Panc1 (cell line): ENCODE measurements at regions not wholly inside any gene's neighbourhood (a gene's known extent, or its start where the extent isn't known, plus 50 kb on each side); places are given as distances from the start of the nearest gene placed in this dataset.
"Not testable (repeated sequence)": the region's sequence is repeated elsewhere in the genome, so short reads cannot be mapped to it uniquely, and the experiment has no call there.

Experiments used
- ATAC-seq: fragments of 200-7000 bp; cut with Tn5 transposase; 2 replicates; pipeline ENCODE4 v1.9.1; 2020; ENCODE audit warnings: mild to moderate bottlenecking, moderate library complexity
- BruUV-seq: library from RNA; stranded (reverse); fragments of 400-500 nt; replicated peaks from 2 replicates; lab custom pipeline; 2021; lab: Mats Ljungman, UMichigan
- CTCF ChIA-PET: fragments of 300-600 bp; sonication (Branson Sonifier 250); formaldehyde crosslinking; loops from one replicate; lab custom pipeline; 2022; ENCODE audit warnings: antibody characterized with exemption; lab: Charles Lee
- POLR2A ChIA-PET: fragments of 300-600 bp; sonication (Branson Sonifier 250); formaldehyde crosslinking; loops from one replicate; lab custom pipeline; 2022; ENCODE audit warnings: antibody characterized with exemption; lab: Charles Lee
- DNase-seq: peaks from one replicate; pipeline ENCODE4 v3.0.0-alpha.2; 2010; ENCODE audit warnings: low read depth, low spot score
- H3K27ac ChIP-seq: 2 replicates; pipeline ENCODE4 v1.5.1; 2011; ENCODE audit warnings: mild to moderate bottlenecking, low read length, inconsistent platforms
- H3K27me3 ChIP-seq: fragments of 200-500 bp; sonication (Bioruptor generic); 2 replicates; pipeline ENCODE4 v1.6.0; 2014; ENCODE audit warnings: low read length, inconsistent platforms; ENCODE audit not compliant: control insufficient read depth, insufficient read depth
- H3K36me3 ChIP-seq: fragments of 200-500 bp; sonication (Bioruptor generic); 2 replicates; pipeline ENCODE4 v1.5.1; 2014; ENCODE audit warnings: inconsistent platforms, mild to moderate bottlenecking, low read length, moderate library complexity; ENCODE audit not compliant: control insufficient read depth, insufficient read depth
- H3K4me1 ChIP-seq: 2 replicates; pipeline ENCODE4 v1.5.1; 2011; ENCODE audit warnings: inconsistent platforms, mild to moderate bottlenecking, low read length, moderate library complexity; ENCODE audit not compliant: control insufficient read depth, insufficient read depth
- H3K4me3 ChIP-seq, 2 experiments: 2 replicates each; pipeline ENCODE4 v1.5.1; 2011 to 2012; ENCODE audit warnings: low read depth in 2 of 2, low read length in 2 of 2, mild to moderate bottlenecking in 2 of 2, inconsistent platforms in 1 of 2, moderate library complexity in 1 of 2
- H3K9me3 ChIP-seq: fragments of 200-500 bp; sonication (Bioruptor generic); 2 replicates; pipeline ENCODE4 v1.5.1; 2014; ENCODE audit warnings: low read depth, mild to moderate bottlenecking, inconsistent platforms, low read length, moderate library complexity; ENCODE audit not compliant: control insufficient read depth, insufficient read depth
- CTCF ChIP-seq: fragments of 450-650 bp; IDR thresholded peaks from 2 replicates; pipeline ENCODE4 v1.5.1; 2017; ENCODE audit warnings: mild to moderate bottlenecking
- POLR2AphosphoS5 ChIP-seq: IDR thresholded peaks from 2 replicates; pipeline ENCODE4 v1.6.1; 2012; ENCODE audit warnings: mild to moderate bottlenecking, low read depth, low read length, moderate library complexity
- REST ChIP-seq, 2 experiments: IDR thresholded peaks; 2 replicates each; pipeline ENCODE4 v1.6.1; 2011 to 2012; ENCODE audit warnings: low read depth in 2 of 2, control low read depth in 1 of 2, low read length in 1 of 2, mild to moderate bottlenecking in 1 of 2, moderate library complexity in 1 of 2; ENCODE audit not compliant: insufficient read depth in 1 of 2
- SIN3A ChIP-seq: IDR thresholded peaks from 2 replicates; pipeline ENCODE4 v1.6.1; 2012; ENCODE audit warnings: low read depth, mild to moderate bottlenecking, low read length, moderate library complexity, borderline replicate concordance; ENCODE audit not compliant: insufficient read depth
- TCF7L2 ChIP-seq: IDR thresholded peaks from 2 replicates; pipeline ENCODE4 v1.6.1; 2011; ENCODE audit warnings: mild to moderate bottlenecking, low read depth, low read length, inconsistent platforms
- in situ Hi-C: cut with HindIII; loops from 2 replicates; pipeline ENCODE4 v1.10.0; 2016; ENCODE audit warnings: low sequenced_read_pairs, low pct_unique_long_range_greater_than_20kb
- intact Hi-C: fragments of 100-400 bp; cut with micrococcal nuclease; formaldehyde crosslinking; loops from one replicate; pipeline ENCODE4 v1.10.0; 2022; ENCODE audit not compliant: unreplicated experiment

- Histone ChIP-seq H3K36me3 (no peaks in the 10 kb centered on the region), H3K27ac (no peak overlapping the region), H3K4me3 (no peak overlapping the region), H3K27me3 (no peaks in the 10 kb centered on the region), H3K9me3 (no peaks in the 10 kb centered on the region), H3K4me1 (no peaks in the 10 kb centered on the region)
- ChIA-PET POLR2A (no interaction called here), CTCF (no interaction called here)
- DNase-seq (no peak), ATAC-seq (no peak)
- no peak for TF ChIP-seq POLR2AphosphoS5
- no peak for TF ChIP-seq REST (IDR thresholded peaks at IDR 0.05; ENCODE audit: insufficient read depth in 1 of 2, low read depth in 2 of 2, low read length in 1 of 2)
- no peak for TF ChIP-seq CTCF
- no peak for TF ChIP-seq SIN3A
- no peak for TF ChIP-seq TCF7L2
- in situ Hi-C loops = no loop called here
- BruUV-seq = no TSS peak
- intact Hi-C loops = no loop called here
These were observed 56.0 kb upstream of the MITF start for GRCh38 chr3:69683082-69683806.

- H3K27me3 ChIP-seq, H3K27ac ChIP-seq, DNase-seq, H3K4me3 ChIP-seq, H3K4me1 ChIP-seq, ATAC-seq, BruUV-seq, intact Hi-C loops, POLR2A ChIA-PET, in situ Hi-C loops, H3K9me3 ChIP-seq, CTCF ChIA-PET, H3K36me3 ChIP-seq: not testable (repeated sequence)
These were observed 61.8 kb upstream of the MITF start for GRCh38 chr3:69677456-69677855.

- in situ Hi-C loops (no loop called here), intact Hi-C loops (no loop called here)
- Histone ChIP-seq H3K4me3 (no peak overlapping the region), H3K9me3 (no peaks in the 10 kb centered on the region), H3K27ac (no peak overlapping the region), H3K36me3 (no peaks in the 10 kb centered on the region), H3K27me3 (no peaks in the 10 kb centered on the region), H3K4me1 (no peaks in the 10 kb centered on the region)
- DNase-seq (no peak), ATAC-seq (no peak)
- no peak for TF ChIP-seq POLR2AphosphoS5
- TF ChIP-seq CTCF = no peak
- no peak for TF ChIP-seq SIN3A
- TF ChIP-seq TCF7L2 = no peak
- no peak for TF ChIP-seq REST (IDR thresholded peaks at IDR 0.05; ENCODE audit: insufficient read depth in 1 of 2, low read depth in 2 of 2, low read length in 1 of 2)
- CTCF ChIA-PET = no interaction called here
- BruUV-seq = no TSS peak
- POLR2A ChIA-PET = no interaction called here
These were observed 63.3 kb upstream of the MITF start for GRCh38 chr3:69675786-69676530.
